ENCODE measurements at regions not wholly inside any gene's neighbourhood (a gene's known extent, or its start where the extent isn't known, plus 50 kb on each side); places are given as distances from the start of the nearest gene placed in this dataset.

DNA sequence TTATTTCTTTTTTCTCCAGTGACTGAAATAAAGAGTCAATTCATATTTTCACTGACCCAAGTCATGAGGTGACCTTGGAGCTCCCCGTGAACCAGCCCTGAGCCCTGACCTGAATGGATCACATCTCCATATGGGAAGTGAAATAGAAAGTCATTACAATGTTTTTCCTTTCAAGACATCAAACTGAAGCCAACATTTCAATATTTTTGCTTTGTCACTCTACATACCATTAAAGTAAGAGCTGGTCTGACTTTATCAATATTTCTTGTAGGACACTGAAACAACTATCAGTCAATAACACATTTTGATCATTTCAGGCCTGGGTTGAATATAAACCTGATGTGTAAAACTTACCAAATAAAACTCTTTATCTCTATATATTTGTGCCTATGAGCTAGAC, 249.8 kb upstream of the PHF14 start:
- TF ChIP-seq, protein P1, sequence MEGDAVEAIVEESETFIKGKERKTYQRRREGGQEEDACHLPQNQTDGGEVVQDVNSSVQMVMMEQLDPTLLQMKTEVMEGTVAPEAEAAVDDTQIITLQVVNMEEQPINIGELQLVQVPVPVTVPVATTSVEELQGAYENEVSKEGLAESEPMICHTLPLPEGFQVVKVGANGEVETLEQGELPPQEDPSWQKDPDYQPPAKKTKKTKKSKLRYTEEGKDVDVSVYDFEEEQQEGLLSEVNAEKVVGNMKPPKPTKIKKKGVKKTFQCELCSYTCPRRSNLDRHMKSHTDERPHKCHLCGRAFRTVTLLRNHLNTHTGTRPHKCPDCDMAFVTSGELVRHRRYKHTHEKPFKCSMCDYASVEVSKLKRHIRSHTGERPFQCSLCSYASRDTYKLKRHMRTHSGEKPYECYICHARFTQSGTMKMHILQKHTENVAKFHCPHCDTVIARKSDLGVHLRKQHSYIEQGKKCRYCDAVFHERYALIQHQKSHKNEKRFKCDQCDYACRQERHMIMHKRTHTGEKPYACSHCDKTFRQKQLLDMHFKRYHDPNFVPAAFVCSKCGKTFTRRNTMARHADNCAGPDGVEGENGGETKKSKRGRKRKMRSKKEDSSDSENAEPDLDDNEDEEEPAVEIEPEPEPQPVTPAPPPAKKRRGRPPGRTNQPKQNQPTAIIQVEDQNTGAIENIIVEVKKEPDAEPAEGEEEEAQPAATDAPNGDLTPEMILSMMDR (IDR thresholded peaks at IDR 0.05) = no peak
- TF ChIP-seq NFYB (CRISPR knock-in tag; conservative IDR thresholded peaks at IDR 0.05; ENCODE audit: low read depth) (no peak), FOXJ3 (CRISPR knock-in tag; IDR thresholded peaks at IDR 0.05; ENCODE audit: borderline replicate concordance) (no peak)

Data from WTC11 (cell line).